NCI-H2196 (cell line): ENCODE measurements at regions not wholly inside any gene's neighbourhood (a gene's known extent, or its start where the extent isn't known, plus 50 kb on each side); places are given as distances from the start of the nearest gene placed in this dataset.
"Not testable (repeated sequence)": the region's sequence is repeated elsewhere in the genome, so short reads cannot be mapped to it uniquely, and the experiment has no call there.

Source experiments
- DNase-seq: peaks from one replicate; lab custom pipeline; 2025; ENCODE audit not compliant: unreplicated experiment; lab: John Stamatoyannopoulos, UW

DNA sequence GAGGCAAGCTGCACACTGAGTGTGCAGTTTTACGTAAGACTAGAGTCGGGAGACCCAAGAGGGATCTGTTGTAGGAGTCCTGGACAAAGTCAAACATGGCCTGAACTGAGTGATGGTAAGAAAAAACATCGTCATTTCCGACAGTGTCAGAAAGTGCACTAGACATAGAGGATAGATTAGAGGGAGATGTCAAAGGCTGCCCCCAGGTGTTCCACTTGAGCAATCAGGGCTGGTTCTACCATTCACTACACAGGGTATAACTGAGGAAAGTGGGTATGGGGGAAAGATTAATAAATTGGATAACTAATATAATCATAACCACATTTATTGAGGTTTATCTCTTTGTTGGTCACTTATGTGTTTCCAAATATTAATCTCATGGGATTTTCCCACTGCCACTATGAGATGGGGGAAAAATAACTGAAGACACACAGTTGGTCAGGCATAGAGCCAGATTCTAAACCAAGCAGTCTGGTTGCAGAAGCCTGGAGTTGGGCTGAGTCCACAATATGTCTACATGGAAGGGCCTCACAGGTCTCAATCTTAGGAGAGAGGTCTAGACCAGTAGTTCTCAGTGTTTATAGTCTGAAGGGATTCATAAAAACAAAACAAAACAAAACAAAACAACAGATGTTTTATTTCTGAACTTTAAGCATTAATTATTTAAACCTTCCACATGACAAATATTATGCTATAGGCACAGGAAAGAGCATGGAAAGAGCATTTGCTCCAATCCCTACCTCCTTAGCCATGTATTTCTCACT lies 766.5 kb downstream of the NTRK3 start:
- DNase-seq, result no peak

DNA sequence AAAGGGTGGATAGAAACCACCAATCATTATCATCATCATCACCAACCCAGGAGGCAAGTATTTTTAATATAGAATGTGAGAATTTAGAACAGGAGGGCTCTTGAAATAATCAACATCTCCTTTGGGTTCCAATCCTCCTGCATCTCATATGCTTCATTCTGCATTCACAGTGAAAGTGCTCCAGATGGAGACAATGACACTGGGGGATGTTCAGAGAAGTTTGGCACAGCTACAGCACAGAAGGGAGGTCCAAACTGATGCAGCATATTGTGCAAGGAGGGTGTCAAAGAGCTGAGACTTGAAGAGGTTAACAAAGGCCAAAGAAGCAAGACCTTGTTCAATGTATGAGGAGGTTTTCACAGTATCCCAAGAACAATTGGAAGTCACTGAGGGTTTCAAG lies 767.1 kb downstream of the NTRK3 start:
- DNase-seq, result no peak

DNA sequence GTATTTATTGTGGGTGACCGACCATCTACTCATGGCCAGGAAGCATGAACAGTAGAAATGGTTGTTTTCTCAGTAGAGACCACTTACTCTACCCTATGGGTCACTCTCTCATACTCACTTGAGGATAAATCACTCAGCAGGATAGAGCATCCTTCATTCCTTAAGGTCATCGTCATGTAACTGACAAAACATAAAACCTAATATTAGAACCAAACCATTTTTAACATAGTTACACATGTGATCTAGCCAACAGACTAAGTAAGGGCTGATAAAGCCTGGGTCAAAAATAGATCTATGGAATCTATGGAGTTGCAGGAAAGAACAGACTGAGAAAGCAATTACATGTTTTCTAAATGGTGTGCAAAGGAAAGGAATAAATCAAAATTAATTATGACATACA lies 769.1 kb downstream of the NTRK3 start:
- DNase-seq, result no peak

DNA sequence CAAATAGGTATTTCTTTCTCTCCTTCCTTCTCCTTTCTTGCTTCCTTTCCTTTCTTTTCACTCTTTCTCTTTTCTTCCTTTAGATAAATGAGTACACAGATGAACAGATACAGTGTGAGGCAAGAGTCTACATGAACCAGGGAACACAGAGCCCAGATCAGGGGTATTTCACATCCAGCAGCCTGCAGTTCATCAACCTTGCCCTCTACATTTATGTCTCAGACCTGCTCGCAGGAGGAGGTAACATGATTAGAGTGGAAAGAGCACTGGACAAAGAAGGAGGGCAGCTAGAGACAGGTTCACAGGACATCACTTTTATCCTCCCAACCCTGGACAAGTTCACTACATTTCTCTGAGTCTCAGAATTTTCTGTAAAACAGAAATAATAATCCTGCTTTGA lies 773.1 kb downstream of the NTRK3 start:
- DNase-seq, result no peak

DNA sequence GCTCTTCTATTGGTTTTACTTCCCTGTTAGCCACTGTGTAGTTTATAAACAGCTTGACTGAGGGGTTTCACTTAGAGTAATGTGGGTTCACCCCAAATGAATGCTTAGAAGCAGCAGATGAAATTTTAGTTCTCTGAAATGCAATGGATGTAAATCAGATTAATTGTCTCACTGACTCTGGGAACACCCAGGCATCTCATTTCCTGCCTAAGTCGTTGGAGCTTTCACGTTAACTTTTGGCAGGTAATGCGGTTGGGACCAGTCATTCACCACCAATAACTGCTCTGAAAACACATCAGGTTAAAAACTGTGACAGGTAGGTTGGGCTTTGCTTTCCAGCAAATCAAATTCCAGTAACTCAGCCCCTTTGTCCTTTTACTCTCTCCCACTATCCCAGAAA lies 775.4 kb downstream of the NTRK3 start:
- no peak for DNase-seq

DNA sequence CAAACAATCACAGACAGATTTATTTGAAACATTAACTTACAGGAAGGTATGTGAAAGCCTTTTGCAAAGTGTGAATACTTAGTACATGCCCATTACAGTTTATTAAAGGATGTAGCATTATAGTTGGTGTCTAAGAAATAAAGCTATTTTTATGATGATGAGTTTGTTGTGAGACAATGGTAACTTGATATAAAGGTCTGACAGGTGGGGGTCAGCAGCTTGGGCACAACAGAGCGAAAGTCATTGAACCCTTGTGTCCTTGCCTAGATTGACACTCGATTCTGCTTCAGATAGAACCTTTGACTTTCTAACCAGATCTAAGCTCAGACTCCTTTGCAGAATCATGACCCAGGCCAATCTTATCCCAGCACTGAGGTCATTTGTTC lies 777.9 kb downstream of the NTRK3 start:
- no peak for DNase-seq

DNA sequence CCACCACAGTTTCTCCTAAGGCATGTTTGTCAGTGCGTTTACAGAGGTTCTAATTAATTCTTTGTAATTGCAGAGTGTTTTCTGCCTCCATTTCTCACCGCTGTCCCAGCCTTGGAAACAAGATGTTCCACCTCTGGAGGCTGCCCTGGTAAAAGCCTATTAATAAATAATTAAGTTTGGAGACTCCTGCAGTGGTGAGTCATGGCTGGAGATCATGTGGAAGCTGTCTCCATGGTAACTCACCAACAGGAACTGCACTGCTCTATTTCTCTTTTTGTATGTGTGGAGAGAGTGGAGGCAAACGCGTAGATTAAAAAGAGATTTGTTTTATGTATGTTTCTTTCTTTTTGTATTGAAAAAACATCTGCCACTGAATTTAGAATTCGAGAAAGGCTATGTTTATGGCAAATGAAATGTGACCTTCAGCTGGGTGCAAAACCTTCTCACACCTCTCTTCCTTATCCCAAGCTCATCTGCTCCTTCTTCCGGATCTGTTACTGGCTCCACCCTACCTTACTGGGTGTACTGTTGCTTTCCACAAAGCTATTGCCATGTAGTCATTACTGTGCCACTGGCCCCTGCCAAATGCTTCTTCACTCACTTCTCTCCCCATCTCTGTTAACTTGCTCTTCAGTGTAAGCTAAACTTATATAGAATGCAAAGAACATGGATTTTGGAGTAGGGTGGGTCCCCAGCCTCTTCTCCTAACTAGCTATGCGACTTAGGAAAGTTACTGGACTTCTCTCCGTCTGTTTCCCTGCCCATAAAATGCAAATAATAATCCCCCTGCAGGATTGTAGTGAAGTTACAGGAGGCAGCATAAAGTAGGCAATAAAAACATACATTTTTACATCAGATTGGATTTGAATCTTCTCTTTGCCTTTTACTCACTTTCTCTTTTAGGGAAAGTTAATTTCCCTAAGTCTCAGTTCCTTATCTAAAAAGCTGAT lies 778.5 kb downstream of the NTRK3 start:
- peak; percentile 51 for DNase-seq

DNA sequence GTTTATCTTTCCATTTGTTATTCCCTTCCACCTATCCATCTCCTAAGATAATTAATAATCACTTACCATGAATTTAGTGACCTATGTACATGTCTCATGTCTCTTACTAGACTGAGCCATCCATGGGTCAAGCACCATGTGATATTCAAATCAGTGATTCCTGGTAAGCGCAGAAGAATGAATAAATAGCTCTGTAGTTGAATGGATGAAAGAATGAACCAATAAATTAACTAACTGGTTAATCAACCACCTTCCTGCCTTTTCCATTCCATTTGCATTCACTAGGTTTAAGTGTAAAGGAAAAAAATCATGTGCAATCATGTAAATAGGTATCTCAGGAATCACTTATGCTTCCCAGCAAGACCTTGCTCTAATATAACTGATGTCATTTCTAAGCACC lies 779.5 kb downstream of the NTRK3 start:
- DNase-seq, result no peak

DNA sequence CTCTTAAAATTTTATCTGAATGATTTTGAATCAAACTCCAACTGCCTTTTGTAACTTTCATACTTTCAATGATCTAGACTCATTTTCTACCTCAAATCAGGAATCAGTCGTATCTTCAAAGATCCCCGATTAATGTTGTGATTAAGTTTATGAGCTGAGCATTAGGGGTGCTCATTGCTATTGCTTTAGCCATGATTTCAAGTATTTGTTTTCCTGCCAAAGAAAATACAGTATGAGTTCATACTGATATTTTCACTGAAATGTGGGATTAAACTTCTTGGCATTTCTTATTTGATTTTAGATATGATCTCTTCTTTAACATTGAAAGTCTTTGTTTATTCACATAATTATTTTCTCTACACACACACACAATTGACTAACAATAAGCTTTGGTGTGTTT lies 785.6 kb downstream of the NTRK3 start:
- DNase-seq, result no peak

DNA sequence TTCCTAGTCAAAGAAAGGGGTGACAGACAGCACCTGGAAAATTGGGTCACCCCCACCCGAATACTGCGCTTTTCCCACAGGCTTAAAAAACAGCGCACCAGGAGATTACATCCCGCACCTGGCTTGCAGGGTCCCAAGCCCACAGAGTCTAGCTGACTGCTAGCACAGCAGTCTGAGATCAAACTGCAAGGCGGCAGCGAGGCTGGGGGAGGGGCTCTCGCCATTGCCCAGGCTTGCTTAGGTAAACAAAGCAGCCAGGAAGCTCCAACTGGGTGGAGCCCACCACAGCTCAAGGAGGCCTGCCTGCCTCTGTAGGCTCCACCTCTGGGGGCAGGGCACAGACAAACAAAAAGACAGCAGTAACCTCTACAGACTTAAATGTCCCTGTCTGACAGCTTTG lies 792.6 kb downstream of the NTRK3 start:
- not testable (repeated sequence) for DNase-seq

DNA sequence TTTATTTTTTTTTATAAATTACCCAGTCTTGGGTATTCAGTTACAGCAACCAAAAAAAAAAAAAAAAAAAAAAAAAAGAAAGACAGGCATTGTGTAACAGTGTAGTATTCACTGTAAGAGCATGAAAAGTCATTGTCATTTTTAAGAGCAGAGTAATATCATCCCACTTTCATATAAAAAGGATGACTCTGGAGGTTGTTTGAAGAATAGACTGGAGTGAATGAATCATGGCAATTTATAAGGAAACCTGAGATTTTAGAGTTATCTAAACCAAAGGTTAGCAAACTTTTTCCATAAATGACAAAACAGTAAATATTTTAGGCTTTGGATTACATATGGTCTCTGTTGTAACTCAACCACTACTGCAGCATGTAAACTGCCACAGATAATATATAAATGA lies 794.9 kb downstream of the NTRK3 start:
- DNase-seq, result no peak

DNA sequence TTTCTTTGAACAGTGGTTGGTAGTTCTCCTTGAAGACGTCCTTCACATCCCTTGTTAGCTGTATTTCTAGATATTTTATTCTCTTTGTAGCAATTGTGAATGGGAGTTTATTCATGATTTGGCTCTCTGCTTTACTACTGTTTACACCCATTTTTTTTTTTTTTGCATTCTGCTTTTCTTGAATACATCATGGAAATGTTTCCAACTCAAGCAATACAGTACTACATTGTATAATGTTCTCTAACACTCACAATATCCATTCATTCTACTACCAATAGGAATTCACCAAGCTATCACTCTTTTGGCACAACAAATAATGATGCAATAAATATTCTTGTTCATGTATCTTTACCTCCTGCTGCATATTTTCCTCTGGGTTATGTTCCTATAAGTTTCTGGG lies 801.7 kb downstream of the NTRK3 start:
- no peak for DNase-seq

DNA sequence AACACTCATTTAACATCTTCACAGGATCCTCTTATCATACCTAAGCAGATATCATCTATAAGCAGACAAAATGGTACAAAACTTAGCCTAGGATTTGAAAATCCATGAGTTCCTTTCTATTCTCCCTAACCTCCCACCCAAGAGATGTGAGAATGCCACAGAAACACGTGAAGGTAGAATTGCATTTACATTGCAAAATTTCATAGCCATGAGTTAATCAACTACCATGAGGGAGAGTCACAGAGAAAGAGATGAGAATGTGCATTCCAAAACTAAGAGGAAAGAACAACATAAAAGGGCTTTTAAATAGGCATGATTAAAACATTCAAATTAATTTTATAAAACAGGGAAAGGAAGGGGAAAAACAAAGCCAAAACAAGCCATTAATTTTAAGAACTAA lies 806.2 kb downstream of the NTRK3 start:
- DNase-seq, result no peak

DNA sequence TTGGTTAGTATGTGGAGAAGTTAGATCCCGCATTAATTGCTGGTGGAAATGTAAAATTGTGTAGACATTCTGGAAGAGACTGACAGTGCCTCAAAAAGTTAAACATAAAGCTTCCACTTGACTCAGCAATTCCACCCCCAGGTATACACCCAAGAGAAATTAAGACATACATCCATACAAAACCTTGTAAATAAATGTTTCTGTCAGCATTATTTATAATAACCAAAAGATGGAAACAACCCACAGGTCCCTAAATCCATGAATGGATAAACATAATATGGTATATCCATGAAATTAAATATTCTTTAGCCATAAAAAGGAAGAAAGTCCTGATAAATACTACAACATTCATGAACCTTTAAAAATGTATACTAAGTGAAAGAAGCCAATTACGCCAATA lies 817.4 kb downstream of the NTRK3 start:
- DNase-seq, result no peak

DNA sequence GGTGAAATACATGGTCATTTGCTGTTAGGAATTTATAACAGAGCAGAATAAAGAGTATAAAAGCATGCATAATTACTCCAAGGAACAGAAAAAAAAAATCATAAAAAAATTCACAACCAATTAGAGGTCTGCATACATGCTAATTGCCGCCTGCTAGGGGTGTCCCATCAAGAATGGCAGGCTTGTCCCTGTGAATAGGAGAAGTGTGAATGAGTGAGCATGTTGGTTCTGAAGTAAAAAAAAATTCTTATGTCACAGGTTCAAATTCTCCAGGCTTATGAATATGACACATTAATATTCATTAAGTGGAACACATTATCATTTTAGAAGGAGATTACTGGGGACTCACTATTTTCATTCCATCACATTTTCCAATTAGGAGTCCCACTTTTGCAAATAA lies 822.7 kb downstream of the NTRK3 start:
- DNase-seq, result no peak

DNA sequence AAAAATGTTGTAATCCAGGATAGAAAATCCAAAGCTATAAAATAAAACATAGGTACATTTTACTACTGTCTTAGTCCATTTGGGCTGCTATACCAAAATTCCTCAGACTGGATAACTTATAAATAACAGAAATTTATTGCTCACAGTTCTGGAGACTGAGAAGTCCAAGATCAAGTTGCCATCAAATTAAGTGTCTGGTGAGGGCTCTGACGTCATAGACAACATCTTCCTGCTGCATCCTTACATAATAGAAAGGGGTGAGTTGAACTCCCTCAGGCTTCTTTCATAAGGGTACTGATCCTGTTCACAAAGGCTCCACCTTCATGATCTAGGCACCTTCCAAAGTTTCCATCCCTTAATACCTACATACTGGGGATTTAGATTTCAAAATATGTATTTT lies 826.8 kb downstream of the NTRK3 start:
- no peak for DNase-seq

DNA sequence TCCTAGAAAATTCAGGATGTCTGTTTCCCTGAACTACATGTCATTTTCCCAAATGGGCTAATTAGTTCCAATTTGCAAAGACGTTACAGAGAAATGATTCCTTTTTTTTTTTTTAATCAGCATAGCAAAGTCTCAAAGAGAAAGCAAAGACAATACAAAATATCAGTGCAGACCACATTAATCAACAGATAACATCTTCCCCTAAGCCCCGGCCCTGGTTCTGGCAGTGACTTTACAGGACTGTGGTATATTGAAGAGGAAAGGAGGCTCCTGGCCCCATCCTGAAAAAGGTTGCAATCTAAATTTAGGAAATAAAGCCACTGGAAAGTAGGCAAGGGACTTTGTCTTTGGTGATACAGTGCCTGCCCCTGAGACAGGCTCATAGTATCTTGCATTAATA lies 836.5 kb downstream of the NTRK3 start:
- DNase-seq, result no peak

DNA sequence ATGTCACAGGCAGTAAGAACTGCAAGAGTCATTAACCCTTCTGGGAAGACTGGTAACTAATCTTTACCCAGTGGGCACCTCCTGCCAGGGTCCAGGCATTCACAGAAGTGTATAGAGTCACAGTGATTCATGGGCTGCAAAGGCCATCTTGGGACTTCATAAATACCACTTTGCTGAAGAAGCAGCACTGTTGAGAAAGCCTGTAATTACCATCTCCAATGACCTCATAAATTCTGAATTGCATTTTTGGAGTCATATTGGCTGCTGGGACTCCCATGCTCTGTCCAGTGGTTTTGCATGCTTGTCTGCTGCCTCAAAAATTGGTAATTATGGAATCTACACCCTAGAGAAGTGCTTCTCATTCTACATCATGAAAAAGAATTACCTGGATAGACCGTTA lies 837.2 kb downstream of the NTRK3 start:
- DNase-seq, result no peak

DNA sequence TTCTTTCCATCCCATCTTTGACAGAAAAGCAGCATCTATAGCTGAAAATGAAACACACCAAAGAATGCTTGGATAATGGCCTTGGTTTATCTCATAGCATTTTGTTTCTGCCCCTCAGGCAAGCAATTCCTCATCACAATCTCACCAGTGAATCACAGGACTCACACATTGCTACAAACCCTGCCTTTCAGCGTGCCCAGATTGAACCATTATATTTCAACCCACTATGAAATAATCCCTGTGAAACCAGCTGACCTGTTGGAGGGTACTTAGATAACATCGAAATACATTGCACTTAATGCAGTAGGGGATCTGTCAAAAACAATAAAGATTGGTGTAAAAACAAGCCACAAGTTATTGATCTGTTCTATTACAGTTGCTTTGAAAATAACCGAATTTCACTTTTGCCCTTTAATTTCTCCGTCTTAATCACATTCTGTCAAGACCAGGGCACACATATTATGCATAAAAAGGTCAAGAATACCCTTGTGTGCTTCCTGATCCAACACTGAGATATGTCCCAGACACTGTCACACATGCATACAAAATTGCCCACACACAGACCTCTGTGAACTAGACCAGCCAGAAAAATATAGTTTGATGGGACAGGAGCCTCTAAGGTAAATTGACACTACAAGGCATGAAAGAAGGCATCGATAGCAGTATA lies 839.8 kb downstream of the NTRK3 start:
- no peak for DNase-seq

DNA sequence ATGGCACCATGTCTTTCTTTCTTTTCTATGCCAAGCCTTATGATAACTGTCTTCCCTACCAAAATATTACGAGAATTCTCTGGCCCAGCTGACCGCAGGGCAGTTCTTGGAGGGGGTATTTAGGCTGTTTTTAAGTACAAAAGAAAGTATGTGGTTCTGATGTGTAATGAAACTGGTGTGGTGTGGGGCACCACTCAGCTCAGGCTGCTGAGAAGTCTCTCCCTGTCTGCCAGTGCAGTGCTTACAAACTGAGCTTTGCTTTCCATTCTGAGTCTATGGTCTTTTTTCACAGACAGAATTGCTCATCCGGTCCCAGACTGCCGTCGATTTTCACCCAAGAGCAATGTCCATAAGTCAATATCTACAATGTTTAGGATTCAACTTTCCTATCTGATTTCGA lies 847.6 kb downstream of the NTRK3 start:
- DNase-seq, result no peak

DNA sequence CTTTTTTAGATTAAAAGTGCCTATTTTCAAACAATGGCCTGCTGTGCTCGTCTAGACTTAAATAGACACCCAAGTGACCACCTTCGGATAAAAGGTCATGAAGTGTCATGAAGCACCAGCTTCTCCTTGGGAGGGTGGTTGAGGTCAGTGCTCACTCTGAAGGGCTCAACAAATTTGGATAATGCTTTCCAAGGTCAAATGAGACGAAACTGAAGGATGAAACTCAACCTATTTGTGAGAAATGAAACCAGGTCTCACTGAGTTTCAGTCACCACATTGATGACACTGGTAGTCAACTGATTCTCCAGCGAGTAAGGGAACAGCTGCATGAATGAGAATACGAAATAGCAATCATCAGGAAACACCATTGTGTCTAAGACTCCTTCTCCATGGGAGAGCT lies 852.6 kb downstream of the NTRK3 start:
- no peak for DNase-seq

DNA sequence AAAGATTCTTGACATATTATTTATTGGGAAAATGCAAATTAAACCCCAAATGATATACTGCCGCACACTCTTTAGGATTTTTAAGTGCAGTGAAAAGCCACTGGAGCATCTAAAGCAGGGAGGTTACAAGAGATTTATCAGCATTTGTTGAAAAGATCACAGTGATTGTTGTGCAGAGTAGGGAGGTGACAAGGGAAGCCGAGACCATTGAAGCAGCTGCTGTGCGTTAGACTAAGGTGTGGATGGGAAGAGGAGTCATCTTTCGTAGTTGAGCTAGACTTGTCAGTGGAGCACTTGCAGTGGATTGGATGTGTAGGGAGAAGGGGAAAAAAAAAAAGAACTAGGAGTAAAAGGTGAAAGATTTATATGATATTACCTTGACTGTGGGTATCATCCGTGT lies 854.6 kb downstream of the NTRK3 start:
- DNase-seq, result no peak
